KMS-11 (cell line): ENCODE measurements at regions not wholly inside any gene's neighbourhood (a gene's known extent, or its start where the extent isn't known, plus 50 kb on each side); places are given as distances from the start of the nearest gene placed in this dataset.

Experiments
- H2AFZ ChIP-seq: fragments of 200-600 bp; sonication (generic); 2 replicates; pipeline ENCODE4 v1.6.1; 2016; ENCODE audit warnings: antibody characterized with exemption, mixed run types, low read depth
- H3K27ac ChIP-seq: fragments of 200-600 bp; sonication (generic); 2 replicates; pipeline ENCODE4 v1.6.1; 2016; ENCODE audit warnings: mild to moderate bottlenecking, mixed run types
- H3K27me3 ChIP-seq: fragments of 200-600 bp; sonication (generic); 2 replicates; pipeline ENCODE4 v1.6.1; 2017; ENCODE audit warnings: mild to moderate bottlenecking, low read depth, mixed run types, moderate library complexity; ENCODE audit not compliant: insufficient read depth
- H3K36me3 ChIP-seq: fragments of 200-600 bp; sonication (generic); 2 replicates; pipeline ENCODE4 v1.6.1; 2017; ENCODE audit warnings: mild to moderate bottlenecking, mixed run types; ENCODE audit not compliant: insufficient read depth
- H3K4me1 ChIP-seq: fragments of 200-600 bp; sonication (generic); 2 replicates; pipeline ENCODE4 v1.6.1; 2016; ENCODE audit warnings: mild to moderate bottlenecking, low read depth, mixed run types; ENCODE audit not compliant: poor library complexity, severe bottlenecking
- H3K4me2 ChIP-seq: fragments of 200-600 bp; sonication (generic); 2 replicates; pipeline ENCODE4 v1.7.0; 2016; ENCODE audit warnings: mild to moderate bottlenecking, mixed run types
- H3K4me3 ChIP-seq: fragments of 200-600 bp; sonication (generic); IDR thresholded peaks from 2 replicates; pipeline ENCODE4 v1.6.1; 2017; ENCODE audit warnings: low read depth, low read length, mixed read lengths; ENCODE audit not compliant: insufficient read depth
- H3K79me2 ChIP-seq: fragments of 200-600 bp; sonication (generic); 2 replicates; pipeline ENCODE4 v1.6.1; 2016; ENCODE audit warnings: low read depth, mixed run types; ENCODE audit not compliant: insufficient read depth
- H3K9ac ChIP-seq: fragments of 200-600 bp; sonication (generic); 2 replicates; pipeline ENCODE4 v1.6.1; 2016; ENCODE audit warnings: mild to moderate bottlenecking, mixed run types
- H4K20me1 ChIP-seq: fragments of 200-600 bp; sonication (generic); 2 replicates; pipeline ENCODE4 v1.6.1; 2016; ENCODE audit warnings: mild to moderate bottlenecking, mixed run types; ENCODE audit not compliant: insufficient read depth
- TF ChIP-seq, protein P1 (sequence below): fragments of 200-600 bp; sonication (generic); conservative IDR thresholded peaks from 2 replicates; pipeline ENCODE4 v1.6.1; 2017; ENCODE audit warnings: low read depth, mild to moderate bottlenecking, antibody characterized with exemption, low read length, moderate library complexity, mixed read lengths

DNA sequence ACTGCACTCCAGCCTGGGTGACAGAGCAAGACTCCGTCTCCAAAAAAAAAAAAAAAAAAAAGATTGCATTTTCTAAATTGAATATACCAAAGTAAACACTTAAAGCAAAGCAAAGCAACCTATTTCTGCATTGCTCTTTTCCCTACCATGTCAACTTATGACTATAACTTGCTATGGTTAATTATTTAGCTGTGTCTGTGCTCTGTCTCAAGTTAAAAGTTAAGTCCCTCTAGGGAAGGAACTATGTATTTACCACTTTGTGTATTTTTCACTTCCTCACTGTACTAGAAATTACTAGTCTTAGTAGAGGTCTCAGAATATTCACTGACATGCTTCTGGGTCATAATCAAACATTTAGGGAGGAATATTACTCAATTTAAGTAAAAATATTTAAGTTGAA lies 711.7 kb upstream of the SOX9 start:
- Histone ChIP-seq H3K79me2 (no peaks in the 10 kb centered on the region), H3K4me3 (no peak overlapping the region), H2AFZ (no peak overlapping the region), H3K36me3 (no peaks in the 10 kb centered on the region), H3K4me1 (no peaks in the 10 kb centered on the region), H4K20me1 (no peaks in the 10 kb centered on the region), H3K9ac (no peak overlapping the region), H3K27ac (no peak overlapping the region), H3K27me3 (no peaks in the 10 kb centered on the region), H3K4me2 (no peak overlapping the region)
- TF ChIP-seq, protein P1, sequence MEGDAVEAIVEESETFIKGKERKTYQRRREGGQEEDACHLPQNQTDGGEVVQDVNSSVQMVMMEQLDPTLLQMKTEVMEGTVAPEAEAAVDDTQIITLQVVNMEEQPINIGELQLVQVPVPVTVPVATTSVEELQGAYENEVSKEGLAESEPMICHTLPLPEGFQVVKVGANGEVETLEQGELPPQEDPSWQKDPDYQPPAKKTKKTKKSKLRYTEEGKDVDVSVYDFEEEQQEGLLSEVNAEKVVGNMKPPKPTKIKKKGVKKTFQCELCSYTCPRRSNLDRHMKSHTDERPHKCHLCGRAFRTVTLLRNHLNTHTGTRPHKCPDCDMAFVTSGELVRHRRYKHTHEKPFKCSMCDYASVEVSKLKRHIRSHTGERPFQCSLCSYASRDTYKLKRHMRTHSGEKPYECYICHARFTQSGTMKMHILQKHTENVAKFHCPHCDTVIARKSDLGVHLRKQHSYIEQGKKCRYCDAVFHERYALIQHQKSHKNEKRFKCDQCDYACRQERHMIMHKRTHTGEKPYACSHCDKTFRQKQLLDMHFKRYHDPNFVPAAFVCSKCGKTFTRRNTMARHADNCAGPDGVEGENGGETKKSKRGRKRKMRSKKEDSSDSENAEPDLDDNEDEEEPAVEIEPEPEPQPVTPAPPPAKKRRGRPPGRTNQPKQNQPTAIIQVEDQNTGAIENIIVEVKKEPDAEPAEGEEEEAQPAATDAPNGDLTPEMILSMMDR = no peak

DNA sequence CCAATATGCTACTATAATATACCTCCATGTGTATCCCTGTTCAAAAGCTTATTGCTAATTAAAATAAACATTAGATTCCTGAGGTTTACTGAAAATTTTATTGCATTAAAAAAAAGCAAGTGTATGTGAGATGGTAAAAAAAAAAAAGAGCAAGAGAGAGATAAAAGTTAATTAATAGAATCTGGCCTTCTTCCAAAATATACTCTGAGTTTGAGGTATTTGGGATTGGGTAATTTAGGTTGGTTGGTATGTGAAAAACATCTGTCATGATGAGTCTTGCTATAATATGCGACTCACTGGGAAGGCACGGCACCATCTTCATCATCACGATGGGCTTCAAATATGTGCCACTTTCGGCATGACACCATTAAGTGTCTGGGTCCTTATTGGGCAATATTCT lies 711.1 kb upstream of the SOX9 start:
- Histone ChIP-seq H3K27me3 (no peaks in the 10 kb centered on the region), H3K4me1 (no peaks in the 10 kb centered on the region), H3K4me2 (no peak overlapping the region), H3K9ac (no peak overlapping the region), H2AFZ (no peak overlapping the region), H3K79me2 (no peaks in the 10 kb centered on the region), H3K36me3 (no peaks in the 10 kb centered on the region), H3K4me3 (no peak overlapping the region), H4K20me1 (no peaks in the 10 kb centered on the region), H3K27ac (no peak overlapping the region)
- TF ChIP-seq, protein P1 = no peak

DNA sequence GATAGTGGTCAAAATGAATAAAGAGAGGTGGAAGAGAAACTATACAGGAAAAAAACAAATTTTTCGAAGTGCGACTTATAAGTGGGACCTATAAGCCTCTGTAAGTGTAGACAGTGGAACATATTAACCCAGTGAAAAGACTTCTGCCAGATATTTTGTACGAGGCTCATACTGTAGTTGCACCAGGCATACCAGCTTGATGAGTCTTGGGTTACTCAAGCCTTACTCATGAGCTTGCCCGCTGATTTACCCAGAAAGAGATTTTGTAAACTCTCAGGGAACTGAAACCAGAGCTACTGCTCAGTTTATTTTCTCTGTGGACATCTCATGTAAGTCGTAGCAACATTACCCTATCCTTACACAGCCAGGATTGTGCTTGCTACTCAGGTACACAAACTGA lies 708.0 kb upstream of the SOX9 start:
- Histone ChIP-seq H3K4me1 (no peaks in the 10 kb centered on the region), H3K79me2 (no peaks in the 10 kb centered on the region), H3K4me2 (no peak overlapping the region), H3K36me3 (no peaks in the 10 kb centered on the region), H4K20me1 (no peaks in the 10 kb centered on the region), H3K9ac (no peak overlapping the region), H3K4me3 (no peak overlapping the region), H2AFZ (no peak overlapping the region), H3K27me3 (no peaks in the 10 kb centered on the region), H3K27ac (no peak overlapping the region)
- TF ChIP-seq, protein P1 = no peak

DNA sequence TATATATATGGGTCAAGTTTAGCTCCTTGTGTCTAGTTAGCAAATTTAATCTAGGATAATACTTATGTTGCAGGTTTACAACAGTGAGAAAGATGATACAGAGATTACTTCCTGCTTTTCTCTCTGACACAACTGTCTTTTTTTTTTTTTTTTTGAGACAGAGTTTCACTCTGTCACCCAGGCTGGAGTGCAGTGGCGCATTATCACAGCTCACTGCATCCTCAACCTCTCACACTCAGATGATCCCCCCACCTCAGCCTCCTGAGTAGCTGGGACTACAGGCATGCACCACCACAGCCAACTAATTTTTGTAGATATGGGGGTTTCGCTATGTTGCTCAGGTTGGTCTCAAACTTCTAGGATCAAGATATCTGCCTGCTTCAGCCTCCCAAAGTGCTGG lies 706.9 kb upstream of the SOX9 start:
- Histone ChIP-seq H3K4me1 (no peaks in the 10 kb centered on the region), H2AFZ (no peak overlapping the region), H3K9ac (no peak overlapping the region), H4K20me1 (no peaks in the 10 kb centered on the region), H3K79me2 (no peaks in the 10 kb centered on the region), H3K27me3 (no peaks in the 10 kb centered on the region), H3K27ac (no peak overlapping the region), H3K36me3 (no peaks in the 10 kb centered on the region), H3K4me3 (no peak overlapping the region), H3K4me2 (no peak overlapping the region)
- TF ChIP-seq, protein P1 = no peak

DNA sequence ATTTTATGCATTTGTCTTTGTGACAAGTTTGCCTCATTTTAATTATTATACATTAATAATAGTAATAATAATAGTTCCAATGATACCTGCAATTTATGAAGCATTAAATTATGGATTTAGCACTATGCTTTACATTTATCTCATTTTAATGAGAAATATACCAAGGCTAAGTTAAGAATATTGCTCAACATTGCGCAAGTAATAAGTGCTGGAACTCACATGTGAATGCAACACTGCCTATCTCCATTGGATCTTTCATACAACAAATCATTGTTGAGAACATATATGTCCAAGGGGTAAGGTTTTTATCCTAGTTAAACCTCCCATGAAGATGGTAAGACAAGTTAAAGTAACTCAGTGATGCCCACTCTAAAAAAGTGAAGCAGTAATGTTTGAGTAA lies 703.7 kb upstream of the SOX9 start:
- H3K4me2 ChIP-seq = no peak overlapping the region
- no peaks in the 10 kb centered on the region for H3K4me1 ChIP-seq
- H3K79me2 ChIP-seq = no peaks in the 10 kb centered on the region

More for the DNA sequence above, 703.7 kb upstream of the SOX9 start:
- TF ChIP-seq, protein P1 = no peak
- no peak overlapping the region for H3K27ac ChIP-seq
- no peaks in the 10 kb centered on the region for H4K20me1 ChIP-seq
- no peak overlapping the region for H3K4me3 ChIP-seq
- no peaks in the 10 kb centered on the region for H3K36me3 ChIP-seq
- no peak overlapping the region for H2AFZ ChIP-seq
- no peaks in the 10 kb centered on the region for H3K27me3 ChIP-seq
- H3K9ac ChIP-seq = no peak overlapping the region
